Lung (tissue), 11 donors: ENCODE measurements at regions not wholly inside any gene's neighbourhood (a gene's known extent, or its start where the extent isn't known, plus 50 kb on each side); places are given as distances from the start of the nearest gene placed in this dataset.
"Not testable (repeated sequence)": the region's sequence is repeated elsewhere in the genome, so short reads cannot be mapped to it uniquely, and the experiment has no call there.

Source experiments
- ATAC-seq: fragments of 200-7000 bp; cut with Tn5 transposase; one replicate; pipeline ENCODE4 v1.9.1; 2020; ENCODE audit warnings: moderate number of reproducible peaks; ENCODE audit not compliant: insufficient read depth, low FRiP score
- DNase-seq, 3 donors: peaks; one replicate each; pipeline ENCODE4 v3.0.0-alpha.2; 2013 to 2017
- H3K27ac ChIP-seq, 2 donors: one replicate each; pipeline ENCODE4 v1.5.1; 2013; ENCODE audit warnings: mild to moderate bottlenecking in 2 of 2, moderate library complexity in 2 of 2, control low read depth in 1 of 2, inconsistent platforms in 1 of 2, low read depth in 1 of 2, low read length in 1 of 2
- H3K27me3 ChIP-seq, 3 donors: one replicate each; pipeline ENCODE4 v1.5.1; 2013; ENCODE audit warnings: low read length in 2 of 3; ENCODE audit not compliant: control insufficient read depth in 3 of 3, insufficient read depth in 3 of 3
- H3K36me3 ChIP-seq, 4 donors: one replicate each; pipeline ENCODE4 v1.5.1; 2013; ENCODE audit warnings: low read length in 4 of 4, mild to moderate bottlenecking in 1 of 4, moderate library complexity in 1 of 4; ENCODE audit not compliant: control insufficient read depth in 4 of 4, insufficient read depth in 4 of 4
- H3K4me1 ChIP-seq, 5 donors: one replicate each; pipeline ENCODE4 v1.5.1; 2013; ENCODE audit warnings: low read length in 5 of 5, mild to moderate bottlenecking in 2 of 5, moderate library complexity in 1 of 5; ENCODE audit not compliant: control insufficient read depth in 5 of 5, insufficient read depth in 5 of 5
- H3K4me3 ChIP-seq: one replicate; pipeline ENCODE4 v1.5.1; 2013; ENCODE audit warnings: mild to moderate bottlenecking, control low read depth, moderate library complexity
- H3K9ac ChIP-seq, 2 donors: one replicate each; pipeline ENCODE4 v1.5.1; 2013; ENCODE audit warnings: low read length in 2 of 2, control low read depth in 1 of 2; ENCODE audit not compliant: insufficient read depth in 1 of 2
- H3K9me3 ChIP-seq, 4 donors: one replicate each; pipeline ENCODE4 v1.5.1; 2013; ENCODE audit warnings: low read length in 3 of 4, mild to moderate bottlenecking in 1 of 4, moderate library complexity in 1 of 4; ENCODE audit not compliant: control insufficient read depth in 4 of 4, insufficient read depth in 3 of 4
- whole genome bisulfite sequencing, 2 donors: extraction: QIAGEN DNeasy Blood & Tissue Kit; methylation state at CpG; one replicate each; pipeline ENCODE4 v1.1.7; 2013; 5-methylcytosine and 5-hydroxymethylcytosine counted together
- TF ChIP-seq, protein P1 (sequence below): IDR thresholded peaks from 2 replicates; pipeline ENCODE4 v1.5.1; 2012; ENCODE audit warnings: mild to moderate bottlenecking; ENCODE audit errors: control extremely low read depth, extremely low read depth
- donor health status: control.
- donor health status: control.
- donor health status: Bipolar disorder and iron deficiency.
- donor health status: healthy.
- donor health status: DM: yes; HTN: yes; CAD: no.

DNA sequence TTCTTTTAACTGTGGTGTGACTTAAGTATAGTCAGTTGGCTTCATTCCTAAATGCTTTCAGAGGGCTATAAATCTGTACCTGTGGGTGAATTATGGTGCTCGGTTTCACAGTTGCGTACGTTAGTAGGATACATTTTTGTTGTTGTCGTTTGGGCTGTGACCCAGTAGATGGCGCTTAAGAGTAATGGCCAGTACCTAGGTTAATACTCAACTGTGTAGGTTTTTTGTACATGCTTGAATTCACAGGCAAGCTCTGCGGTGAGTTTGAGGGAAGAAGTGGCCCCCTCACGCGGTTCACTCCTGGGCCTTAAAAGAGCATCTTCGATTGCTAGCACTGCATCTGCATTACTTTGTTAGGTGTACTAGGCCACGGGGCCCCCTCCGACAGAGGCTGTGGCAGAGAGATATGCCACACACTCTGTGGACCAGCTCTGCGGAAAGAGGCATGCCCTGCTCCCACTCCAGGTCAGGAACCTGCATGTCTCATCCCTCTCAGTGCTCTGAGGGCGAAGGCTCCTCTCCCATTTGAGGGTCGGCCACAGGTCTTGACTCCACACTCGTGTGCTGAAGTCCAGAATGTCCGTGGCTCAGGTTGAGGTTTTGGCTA is 224.6 kb upstream of the TBL1Y start:
- no CpG with 5 or more reads among the region's 16 CpGs for WGBS, 2 donors
- not testable (repeated sequence) for H3K4me1 ChIP-seq, DNase-seq, H3K27ac ChIP-seq, H3K9ac ChIP-seq, H3K4me3 ChIP-seq, H3K9me3 ChIP-seq, H3K27me3 ChIP-seq, ATAC-seq, H3K36me3 ChIP-seq

DNA sequence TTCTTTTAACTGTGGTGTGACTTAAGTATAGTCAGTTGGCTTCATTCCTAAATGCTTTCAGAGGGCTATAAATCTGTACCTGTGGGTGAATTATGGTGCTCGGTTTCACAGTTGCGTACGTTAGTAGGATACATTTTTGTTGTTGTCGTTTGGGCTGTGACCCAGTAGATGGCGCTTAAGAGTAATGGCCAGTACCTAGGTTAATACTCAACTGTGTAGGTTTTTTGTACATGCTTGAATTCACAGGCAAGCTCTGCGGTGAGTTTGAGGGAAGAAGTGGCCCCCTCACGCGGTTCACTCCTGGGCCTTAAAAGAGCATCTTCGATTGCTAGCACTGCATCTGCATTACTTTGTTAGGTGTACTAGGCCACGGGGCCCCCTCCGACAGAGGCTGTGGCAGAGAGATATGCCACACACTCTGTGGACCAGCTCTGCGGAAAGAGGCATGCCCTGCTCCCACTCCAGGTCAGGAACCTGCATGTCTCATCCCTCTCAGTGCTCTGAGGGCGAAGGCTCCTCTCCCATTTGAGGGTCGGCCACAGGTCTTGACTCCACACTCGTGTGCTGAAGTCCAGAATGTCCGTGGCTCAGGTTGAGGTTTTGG is 208.8 kb upstream of the TBL1Y start:
- WGBS, 2 donors = no CpG with 5 or more reads among the region's 16 CpGs
- H3K9me3 ChIP-seq, DNase-seq, H3K27ac ChIP-seq, H3K9ac ChIP-seq, H3K4me1 ChIP-seq, H3K4me3 ChIP-seq, ATAC-seq, H3K36me3 ChIP-seq, H3K27me3 ChIP-seq: not testable (repeated sequence)

DNA sequence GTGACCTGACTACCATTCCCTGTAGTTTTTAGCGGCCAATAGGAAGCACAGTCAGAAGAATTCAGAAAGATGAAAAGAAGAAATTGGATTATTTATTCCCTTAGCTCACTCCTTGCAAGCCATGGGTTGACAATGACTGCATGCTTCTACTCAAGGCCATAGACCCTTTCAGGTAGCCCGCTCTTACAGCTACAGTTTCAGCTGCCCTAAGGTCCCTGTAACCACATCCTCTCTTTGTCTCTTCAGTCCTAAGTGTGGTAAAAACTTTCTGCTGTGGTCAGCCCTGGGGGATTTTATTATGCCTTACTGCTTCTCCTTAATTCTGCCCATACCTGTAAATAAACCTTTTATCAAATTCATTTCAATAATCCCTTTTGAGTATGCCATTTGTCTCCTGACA is 189.1 kb upstream of the TBL1Y start:
- not testable (repeated sequence) for H3K36me3 ChIP-seq, H3K4me1 ChIP-seq, ATAC-seq, DNase-seq, H3K4me3 ChIP-seq, H3K9me3 ChIP-seq, H3K27me3 ChIP-seq, H3K27ac ChIP-seq, H3K9ac ChIP-seq
- WGBS, 2 donors = 46% methylated on average over 2 of the region's 2 CpGs; no CpG with 5 or more reads in 1 of the 2 donors

DNA sequence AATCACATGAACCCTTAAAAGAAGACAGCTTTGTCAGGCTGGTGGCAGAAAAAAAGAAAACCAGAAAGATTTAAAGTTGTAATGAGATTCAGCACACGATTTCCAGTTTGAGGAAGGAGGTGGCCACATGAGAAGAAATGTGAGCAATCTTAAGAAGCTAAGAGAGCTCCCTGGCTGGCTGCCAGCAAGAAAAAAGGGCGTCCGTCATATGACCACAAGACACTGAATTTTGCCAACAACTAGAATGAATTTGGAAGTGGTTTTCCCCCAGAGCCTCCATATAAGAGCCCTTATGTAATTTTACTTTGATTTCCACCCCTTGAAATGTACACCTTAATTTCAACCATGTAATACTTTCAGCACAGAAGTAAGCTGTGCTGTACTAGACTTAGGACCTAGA is 163.3 kb upstream of the TBL1Y start:
- ATAC-seq, H3K9ac ChIP-seq, H3K9me3 ChIP-seq, H3K4me3 ChIP-seq, H3K27ac ChIP-seq, H3K36me3 ChIP-seq, H3K27me3 ChIP-seq, H3K4me1 ChIP-seq: not testable (repeated sequence)
- 0% methylated on average over 2 of the region's 3 CpGs; no CpG with 5 or more reads in 1 of the 2 donors for WGBS, 2 donors
- DNase-seq = peak in 1 of 3 donors; percentile 16

DNA sequence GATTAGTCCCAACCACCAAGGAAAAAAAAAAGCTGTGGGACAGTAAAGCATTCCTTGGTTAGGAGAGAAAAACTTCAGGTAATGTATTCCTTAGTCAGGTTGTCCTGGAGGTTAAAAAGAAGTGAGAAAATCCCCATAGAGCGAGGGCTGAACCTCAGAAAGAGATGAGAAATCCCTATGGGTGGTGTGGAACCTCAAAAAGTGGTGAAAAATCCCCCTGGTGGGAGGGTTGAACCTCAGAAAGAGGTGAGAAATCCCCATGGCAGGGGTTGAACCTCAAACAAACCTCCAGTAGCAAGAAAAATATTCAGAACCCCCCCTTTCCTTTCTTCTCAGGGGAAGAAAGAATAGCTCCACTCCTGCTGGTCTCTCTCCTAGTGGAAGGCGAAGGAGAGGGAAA is 128.2 kb upstream of the TBL1Y start:
- H3K9ac ChIP-seq = no peak overlapping the region
- H3K9me3 ChIP-seq = no peaks in the 10 kb centered on the region
- no peaks in the 10 kb centered on the region for H3K27me3 ChIP-seq
- TF ChIP-seq, protein P1, sequence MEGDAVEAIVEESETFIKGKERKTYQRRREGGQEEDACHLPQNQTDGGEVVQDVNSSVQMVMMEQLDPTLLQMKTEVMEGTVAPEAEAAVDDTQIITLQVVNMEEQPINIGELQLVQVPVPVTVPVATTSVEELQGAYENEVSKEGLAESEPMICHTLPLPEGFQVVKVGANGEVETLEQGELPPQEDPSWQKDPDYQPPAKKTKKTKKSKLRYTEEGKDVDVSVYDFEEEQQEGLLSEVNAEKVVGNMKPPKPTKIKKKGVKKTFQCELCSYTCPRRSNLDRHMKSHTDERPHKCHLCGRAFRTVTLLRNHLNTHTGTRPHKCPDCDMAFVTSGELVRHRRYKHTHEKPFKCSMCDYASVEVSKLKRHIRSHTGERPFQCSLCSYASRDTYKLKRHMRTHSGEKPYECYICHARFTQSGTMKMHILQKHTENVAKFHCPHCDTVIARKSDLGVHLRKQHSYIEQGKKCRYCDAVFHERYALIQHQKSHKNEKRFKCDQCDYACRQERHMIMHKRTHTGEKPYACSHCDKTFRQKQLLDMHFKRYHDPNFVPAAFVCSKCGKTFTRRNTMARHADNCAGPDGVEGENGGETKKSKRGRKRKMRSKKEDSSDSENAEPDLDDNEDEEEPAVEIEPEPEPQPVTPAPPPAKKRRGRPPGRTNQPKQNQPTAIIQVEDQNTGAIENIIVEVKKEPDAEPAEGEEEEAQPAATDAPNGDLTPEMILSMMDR = no peak
- ATAC-seq (no peak), DNase-seq (no peak)
- H3K36me3 ChIP-seq = no peaks in the 10 kb centered on the region
- 71% methylated on average over 2 of the region's 2 CpGs; no CpG with 5 or more reads in 1 of the 2 donors for WGBS, 2 donors
- no peak overlapping the region for H3K4me3 ChIP-seq
- H3K27ac ChIP-seq = no peak overlapping the region
- H3K4me1 ChIP-seq = no peaks in the 10 kb centered on the region
